Endodermal cell (in vitro differentiated cells): ENCODE measurements at regions not wholly inside any gene's neighbourhood (a gene's known extent, or its start where the extent isn't known, plus 50 kb on each side); places are given as distances from the start of the nearest gene placed in this dataset.

Experiments
- DNase-seq: peaks from one replicate; pipeline ENCODE4 v3.0.0-alpha.2; 2017
- H3K27ac ChIP-seq: 2 replicates; pipeline ENCODE4 v1.5.1; 2013; ENCODE audit warnings: mild to moderate bottlenecking, low read depth, low read length, moderate library complexity
- H3K27me3 ChIP-seq: 2 replicates; pipeline ENCODE4 v1.6.1; 2013; ENCODE audit warnings: mild to moderate bottlenecking, low read length, moderate library complexity; ENCODE audit not compliant: insufficient read depth, control insufficient read depth, poor library complexity, severe bottlenecking
- H3K36me3 ChIP-seq: 2 replicates; pipeline ENCODE4 v1.7.0; 2013; ENCODE audit warnings: mild to moderate bottlenecking, low read length, moderate library complexity; ENCODE audit not compliant: control insufficient read depth, insufficient read depth
- H3K4me1 ChIP-seq: one replicate; pipeline ENCODE4 v1.7.0; 2013; ENCODE audit warnings: low read length; ENCODE audit not compliant: control insufficient read depth, insufficient read depth
- H3K4me3 ChIP-seq: 2 replicates; pipeline ENCODE4 v1.5.1; 2013; ENCODE audit warnings: mild to moderate bottlenecking, low read length, moderate library complexity
- H3K9ac ChIP-seq: 2 replicates; pipeline ENCODE4 v1.6.1; 2013; ENCODE audit warnings: mild to moderate bottlenecking, low read length, moderate library complexity; ENCODE audit not compliant: poor library complexity, severe bottlenecking; ENCODE audit errors: extremely low read depth
- H3K9me3 ChIP-seq: 2 replicates; pipeline ENCODE4 v1.6.1; 2013; ENCODE audit warnings: mild to moderate bottlenecking, low read length, moderate library complexity; ENCODE audit not compliant: control insufficient read depth
- H3K27ac Mint-ChIP-seq: 2 replicates; pipeline ENCODE4 v1.8.0; 2020; ENCODE audit warnings: mixed read lengths
- H3K27me3 Mint-ChIP-seq: 2 replicates; pipeline ENCODE4 v1.8.0; 2021; ENCODE audit warnings: mild to moderate bottlenecking, mixed read lengths; ENCODE audit not compliant: insufficient read depth
- H3K36me3 Mint-ChIP-seq: 2 replicates; pipeline ENCODE4 v1.8.0; 2020; ENCODE audit warnings: low read depth, mixed read lengths
- H3K4me1 Mint-ChIP-seq: 2 replicates; pipeline ENCODE4 v1.8.0; 2020; ENCODE audit warnings: mixed read lengths
- H3K4me3 Mint-ChIP-seq: 2 replicates; pipeline ENCODE4 v1.8.0; 2020; ENCODE audit warnings: mild to moderate bottlenecking, moderate library complexity, mixed read lengths
- H3K9me3 Mint-ChIP-seq: 2 replicates; pipeline ENCODE4 v1.8.0; 2020; ENCODE audit warnings: mild to moderate bottlenecking, mixed read lengths
- WGBS, 2 experiments: methylation state at CpG; one replicate each; pipeline versions ENCODE4 v1.1.5 to v1.1.7; 2013; ENCODE audit warnings: missing lambda C conversion rate in 2 of 2, mixed read lengths in 1 of 2; ENCODE audit not compliant: insufficient coverage in 1 of 2, insufficient read length in 1 of 2; 5-methylcytosine and 5-hydroxymethylcytosine counted together
- TF ChIP-seq, protein P1 (sequence below): fragments of 200-600 bp; sonication (generic); conservative IDR thresholded peaks from 2 replicates; pipeline ENCODE4 v1.5.0; 2021; ENCODE audit warnings: antibody characterized with exemption, mild to moderate bottlenecking

DNA sequence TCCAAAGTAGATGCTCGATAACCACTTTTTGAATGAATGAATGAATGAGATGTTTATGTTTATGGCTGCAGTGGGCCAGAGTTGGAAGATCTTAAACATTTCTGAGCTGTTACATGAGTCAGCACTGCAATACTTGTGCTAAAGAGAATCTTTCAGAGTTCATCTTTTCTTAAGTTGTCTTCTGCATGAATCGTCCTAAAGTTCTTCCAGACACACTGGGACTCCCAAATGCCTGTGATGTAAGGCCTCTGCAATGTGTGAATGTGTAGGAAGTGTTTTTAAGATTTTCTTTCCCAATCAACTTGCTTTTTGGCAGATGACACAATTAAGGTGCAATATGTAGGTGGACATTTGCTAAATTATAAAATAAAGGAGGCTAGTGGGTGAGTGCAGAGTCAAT lies 50.3 kb upstream of the TRIM9 start:
- Histone ChIP-seq H3K27me3 (no peaks in the 10 kb centered on the region), H3K4me3 (no peak overlapping the region), H3K27ac (no peak overlapping the region), H3K9me3 (peaks cover 10% of the 10 kb centered on the region), H3K9ac (no peak overlapping the region), H3K4me1 (no peaks in the 10 kb centered on the region), H3K36me3 (no peaks in the 10 kb centered on the region)
- 90 to 94% methylated on average over 2 of the region's 2 CpGs for WGBS, 2 experiments
- Mint-ChIP-seq H3K36me3 (no peaks in the 10 kb centered on the region), H3K9me3 (peaks cover 28% of the 10 kb centered on the region), H3K4me1 (no peaks in the 10 kb centered on the region), H3K4me3 (no peak overlapping the region), H3K27me3 (no peaks in the 10 kb centered on the region), H3K27ac (no peak overlapping the region)
- TF ChIP-seq, protein P1, sequence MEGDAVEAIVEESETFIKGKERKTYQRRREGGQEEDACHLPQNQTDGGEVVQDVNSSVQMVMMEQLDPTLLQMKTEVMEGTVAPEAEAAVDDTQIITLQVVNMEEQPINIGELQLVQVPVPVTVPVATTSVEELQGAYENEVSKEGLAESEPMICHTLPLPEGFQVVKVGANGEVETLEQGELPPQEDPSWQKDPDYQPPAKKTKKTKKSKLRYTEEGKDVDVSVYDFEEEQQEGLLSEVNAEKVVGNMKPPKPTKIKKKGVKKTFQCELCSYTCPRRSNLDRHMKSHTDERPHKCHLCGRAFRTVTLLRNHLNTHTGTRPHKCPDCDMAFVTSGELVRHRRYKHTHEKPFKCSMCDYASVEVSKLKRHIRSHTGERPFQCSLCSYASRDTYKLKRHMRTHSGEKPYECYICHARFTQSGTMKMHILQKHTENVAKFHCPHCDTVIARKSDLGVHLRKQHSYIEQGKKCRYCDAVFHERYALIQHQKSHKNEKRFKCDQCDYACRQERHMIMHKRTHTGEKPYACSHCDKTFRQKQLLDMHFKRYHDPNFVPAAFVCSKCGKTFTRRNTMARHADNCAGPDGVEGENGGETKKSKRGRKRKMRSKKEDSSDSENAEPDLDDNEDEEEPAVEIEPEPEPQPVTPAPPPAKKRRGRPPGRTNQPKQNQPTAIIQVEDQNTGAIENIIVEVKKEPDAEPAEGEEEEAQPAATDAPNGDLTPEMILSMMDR: no peak
- no peak for DNase-seq

DNA sequence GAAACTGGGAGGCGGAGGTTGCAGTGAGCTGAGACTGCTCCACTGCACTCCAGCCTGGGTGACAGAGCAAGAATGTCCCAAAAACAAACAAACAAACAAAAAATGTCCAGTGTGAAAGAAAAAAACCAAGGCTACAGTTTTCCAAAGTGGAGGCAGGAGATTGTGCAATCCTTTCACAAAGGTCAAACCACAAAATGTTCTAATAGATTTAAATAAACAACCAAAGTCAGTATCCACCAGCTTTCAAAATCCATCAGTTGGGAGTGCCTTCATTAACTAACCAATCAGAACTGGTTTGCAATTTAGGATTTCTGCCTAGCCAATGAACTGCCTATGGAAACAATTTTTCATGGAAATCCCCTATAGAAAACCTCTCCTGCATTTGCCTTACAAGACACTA lies 52.3 kb upstream of the TRIM9 start:
- TF ChIP-seq, protein P1: no peak
- no peak overlapping the region for H3K27ac Mint-ChIP-seq
- peaks cover 28% of the 10 kb centered on the region for H3K9me3 Mint-ChIP-seq
- no peaks in the 10 kb centered on the region for H3K36me3 Mint-ChIP-seq
- Histone ChIP-seq H3K27ac (no peak overlapping the region), H3K9ac (no peak overlapping the region), H3K4me3 (no peak overlapping the region), H3K9me3 (peaks cover 16% of the 10 kb centered on the region), H3K4me1 (no peaks in the 10 kb centered on the region), H3K27me3 (no peaks in the 10 kb centered on the region), H3K36me3 (no peaks in the 10 kb centered on the region)
- H3K4me3 Mint-ChIP-seq: no peak overlapping the region
- H3K4me1 Mint-ChIP-seq: no peaks in the 10 kb centered on the region
- WGBS, 2 experiments: 56 to 63% methylated on average over 1 of the region's 1 CpG
- DNase-seq: no peak
- no peaks in the 10 kb centered on the region for H3K27me3 Mint-ChIP-seq

DNA sequence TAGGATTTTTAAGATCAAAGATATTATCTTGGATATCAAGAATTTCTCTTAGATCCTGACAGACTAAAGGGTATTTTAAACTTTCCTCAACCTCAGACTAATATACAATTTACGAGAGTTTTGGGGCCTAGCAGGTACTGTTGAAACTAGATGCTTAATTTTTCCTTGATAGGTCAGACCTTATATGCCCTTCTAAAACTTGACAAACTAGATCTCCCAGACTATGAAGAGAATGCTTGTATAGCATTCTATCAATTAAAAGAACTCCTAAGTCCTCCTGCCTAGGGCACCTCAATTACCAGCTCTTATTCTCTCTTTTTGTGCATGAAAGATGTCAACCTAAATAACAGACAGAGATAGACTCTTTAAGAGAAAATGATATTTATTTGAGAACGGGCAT lies 60.4 kb upstream of the TRIM9 start:
- no peak overlapping the region for H3K4me3 Mint-ChIP-seq
- Histone ChIP-seq H3K4me1 (no peaks in the 10 kb centered on the region), H3K4me3 (no peak overlapping the region), H3K27me3 (no peaks in the 10 kb centered on the region), H3K27ac (no peak overlapping the region), H3K9ac (no peak overlapping the region), H3K36me3 (no peaks in the 10 kb centered on the region), H3K9me3 (peaks cover 5% of the 10 kb centered on the region)
- peaks cover 8% of the 10 kb centered on the region for H3K9me3 Mint-ChIP-seq
- WGBS, 2 experiments: 80 to 81% methylated on average over 1 to 2 of the region's 2 CpGs
- no peak overlapping the region for H3K27ac Mint-ChIP-seq
- TF ChIP-seq, protein P1: no peak
- no peaks in the 10 kb centered on the region for H3K4me1 Mint-ChIP-seq
- no peaks in the 10 kb centered on the region for H3K27me3 Mint-ChIP-seq
- no peaks in the 10 kb centered on the region for H3K36me3 Mint-ChIP-seq
- DNase-seq: no peak
